ENCODE measurements at regions not wholly inside any gene's neighbourhood (a gene's known extent, or its start where the extent isn't known, plus 50 kb on each side); places are given as distances from the start of the nearest gene placed in this dataset.

DNA sequence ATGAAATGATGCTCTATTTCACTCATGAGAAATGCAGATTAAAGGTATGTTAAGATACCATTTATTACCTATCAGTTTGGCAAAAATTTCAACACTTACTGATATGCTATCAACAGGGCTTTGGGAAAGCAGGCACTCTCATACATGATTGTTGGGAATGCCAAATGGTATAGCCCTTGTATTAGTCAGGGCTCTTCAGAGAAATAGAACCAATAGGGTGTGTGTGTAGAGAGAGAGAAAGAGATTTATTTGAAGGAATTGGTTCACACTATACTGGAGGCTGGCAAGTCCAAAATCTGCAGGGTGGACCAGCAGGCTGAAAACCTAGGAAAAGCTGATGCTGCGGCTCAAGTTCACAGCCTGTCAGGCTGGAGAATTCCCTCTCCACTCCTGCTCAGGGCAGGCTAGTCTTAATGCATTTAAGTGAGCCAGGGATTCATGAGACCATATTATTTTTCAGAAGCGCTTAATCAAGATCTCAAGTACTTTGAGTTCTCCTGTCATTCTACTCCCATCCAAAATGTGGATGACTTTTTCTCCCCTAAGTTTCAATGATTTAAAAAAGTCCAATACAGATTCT is 72.4 kb downstream of the NHLRC3 start:
- DNase-seq (ENCODE audit: low read depth) = no peak
- TF ChIP-seq CTCF (conservative IDR thresholded peaks at IDR 0.05; ENCODE audit: low read length) = no peak
- no peak overlapping the region for H3K4me3 ChIP-seq (ENCODE audit: low read length)

- DNase-seq (ENCODE audit: low read depth) = no peak
- no peak overlapping the region for H3K4me3 ChIP-seq (ENCODE audit: low read length)
- no peak for TF ChIP-seq CTCF (conservative IDR thresholded peaks at IDR 0.05; ENCODE audit: low read length)
These were observed 72.9 kb downstream of the NHLRC3 start for GRCh38 chr13:39111145-39111544.

- DNase-seq (ENCODE audit: low read depth) = no peak
- H3K4me3 ChIP-seq (ENCODE audit: low read length) = no peak overlapping the region
- no peak for TF ChIP-seq CTCF (conservative IDR thresholded peaks at IDR 0.05; ENCODE audit: low read length)
These were observed 81.2 kb downstream of the NHLRC3 start for GRCh38 chr13:39119422-39119821.

GRCh38 chr13:39123578-39123977 is 85.3 kb downstream of the NHLRC3 start:
- DNase-seq (ENCODE audit: low read depth) = no peak
- H3K4me3 ChIP-seq (ENCODE audit: low read length) = no peak overlapping the region
- no peak for TF ChIP-seq CTCF (conservative IDR thresholded peaks at IDR 0.05; ENCODE audit: low read length)

DNA sequence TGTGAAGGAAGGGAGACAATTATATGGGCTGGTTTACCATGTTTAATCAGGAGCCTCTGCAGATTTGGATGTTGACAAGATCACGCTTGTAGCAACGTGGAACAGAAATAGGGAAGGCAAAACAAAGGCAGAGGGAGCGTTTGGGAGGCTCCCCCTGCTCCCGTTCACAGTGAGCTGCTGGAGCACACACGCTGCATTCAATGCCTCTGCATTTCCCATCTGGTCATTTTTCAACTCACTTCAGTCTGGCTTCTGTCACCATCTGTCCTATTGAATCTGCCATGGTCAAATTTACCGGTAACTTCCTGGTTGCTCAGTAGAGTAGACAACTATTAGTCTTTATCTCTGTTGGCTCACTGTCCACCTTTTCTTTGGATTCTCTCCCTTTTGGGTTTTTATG is 91.0 kb downstream of the NHLRC3 start:
- DNase-seq (ENCODE audit: low read depth) = no peak

DNA sequence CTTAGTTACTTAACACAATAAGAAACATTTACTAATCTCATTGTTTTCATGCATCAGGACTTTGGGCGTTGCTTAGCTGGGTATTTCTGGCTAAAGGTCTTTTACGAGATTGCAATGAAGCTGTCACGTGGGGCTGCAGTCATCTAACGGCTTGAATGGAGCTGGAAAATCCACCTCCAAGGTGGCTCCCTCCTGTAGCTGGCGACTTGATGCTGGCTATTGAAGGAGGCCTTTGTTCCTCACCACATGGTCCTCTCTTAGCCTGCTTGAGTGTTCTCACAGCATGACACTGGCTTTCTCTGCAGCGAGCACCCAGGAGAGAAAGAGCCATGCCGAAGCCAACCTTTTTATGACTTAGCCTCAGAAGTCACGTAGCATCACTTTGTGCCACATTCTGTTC is 92.0 kb downstream of the NHLRC3 start:
- no peak for TF ChIP-seq CTCF (conservative IDR thresholded peaks at IDR 0.05; ENCODE audit: low read length)
- DNase-seq (ENCODE audit: low read depth) = no peak
- no peak overlapping the region for H3K4me3 ChIP-seq (ENCODE audit: low read length)

More for the DNA sequence above, 91.0 kb downstream of the NHLRC3 start:
- H3K4me3 ChIP-seq (ENCODE audit: low read length) = no peak overlapping the region
- TF ChIP-seq CTCF (conservative IDR thresholded peaks at IDR 0.05; ENCODE audit: low read length) = no peak

GRCh38 chr13:39132286-39133230 is 94.3 kb downstream of the NHLRC3 start:
- TF ChIP-seq CTCF (conservative IDR thresholded peaks at IDR 0.05; ENCODE audit: low read length) = no peak
- H3K4me3 ChIP-seq (ENCODE audit: low read length) = no peak overlapping the region
- no peak for DNase-seq (ENCODE audit: low read depth)
